T1000 (cell line): ENCODE measurements at regions not wholly inside any gene's neighbourhood (a gene's known extent, or its start where the extent isn't known, plus 50 kb on each side); places are given as distances from the start of the nearest gene placed in this dataset.

ENCODE experiments used
- DNase-seq: peaks from one replicate; lab custom pipeline; 2025; ENCODE audit warnings: mixed read lengths; lab: John Stamatoyannopoulos, UW

- DNase-seq = no peak
Measured at GRCh38 chr11:91459840-91460239, 764.8 kb upstream of the FAT3 start.

GRCh38 chr11:91446267-91446666 is 778.4 kb upstream of the FAT3 start:
- no peak for DNase-seq

- no peak for DNase-seq
Measured at GRCh38 chr11:91435694-91436395, 788.8 kb upstream of the FAT3 start.

GRCh38 chr11:91433284-91434010 is 791.2 kb upstream of the FAT3 start:
- no peak for DNase-seq

- DNase-seq = no peak
Measured at GRCh38 chr11:91421641-91422040, 803.0 kb upstream of the FAT3 start.

GRCh38 chr11:91407842-91408241 is 816.8 kb upstream of the FAT3 start:
- no peak for DNase-seq

- DNase-seq = no peak
Measured at GRCh38 chr11:91406009-91406408, 818.6 kb upstream of the FAT3 start.

GRCh38 chr11:91404344-91404743 is 820.3 kb upstream of the FAT3 start:
- no peak for DNase-seq

GRCh38 chr11:91397134-91397468 is 827.5 kb upstream of the FAT3 start:
- DNase-seq = no peak

GRCh38 chr11:91396236-91397133 is 828.1 kb upstream of the FAT3 start:
- no peak for DNase-seq

GRCh38 chr11:91394727-91395414 is 829.7 kb upstream of the FAT3 start:
- no peak for DNase-seq

- DNase-seq = no peak
Measured at GRCh38 chr11:91394073-91394726, 830.4 kb upstream of the FAT3 start.

GRCh38 chr11:91382946-91383345 is 841.7 kb upstream of the FAT3 start:
- no peak for DNase-seq

GRCh38 chr11:91374794-91375193 is 849.8 kb upstream of the FAT3 start:
- DNase-seq = no peak

GRCh38 chr11:91373497-91373896 is 851.1 kb upstream of the FAT3 start:
- DNase-seq = no peak

GRCh38 chr11:91366816-91367215 is 857.8 kb upstream of the FAT3 start:
- no peak for DNase-seq

- no peak for DNase-seq
Measured at GRCh38 chr11:91365986-91366585, 858.5 kb upstream of the FAT3 start.

GRCh38 chr11:91350931-91351330 is 873.7 kb upstream of the FAT3 start:
- no peak for DNase-seq

GRCh38 chr11:91326751-91327150 is 897.9 kb upstream of the FAT3 start:
- DNase-seq = no peak

- no peak for DNase-seq
Measured at GRCh38 chr11:91326280-91326679, 898.3 kb upstream of the FAT3 start.

GRCh38 chr11:91314521-91314920 is 910.1 kb upstream of the FAT3 start:
- no peak for DNase-seq
